ENCODE measurements at regions not wholly inside any gene's neighbourhood (a gene's known extent, or its start where the extent isn't known, plus 50 kb on each side); places are given as distances from the start of the nearest gene placed in this dataset.

- TF ChIP-seq CTCF (conservative IDR thresholded peaks at IDR 0.05; ENCODE audit: low read length) (no peak), EZH2phosphoT487 (IDR thresholded peaks at IDR 0.05; ENCODE audit: borderline replicate concordance, low read depth, low read length) (no peak)
These were observed 821.6 kb downstream of the GALR1 start for GRCh38 chr18:78071166-78071710.
